ENCODE measurements at regions not wholly inside any gene's neighbourhood (a gene's known extent, or its start where the extent isn't known, plus 50 kb on each side); places are given as distances from the start of the nearest gene placed in this dataset.

GRCh38 chr15:94844538-94845389, 613.4 kb downstream of the MCTP2 start (continued):
- no peak for TF ChIP-seq ZNF18 (CRISPR knock-in tag; IDR thresholded peaks at IDR 0.05; ENCODE audit: insufficient replicate concordance)
- TF ChIP-seq ZBTB21 (CRISPR knock-in tag; IDR thresholded peaks at IDR 0.05) = no peak
- no peak; the same call in 1 of the 2 replicates for TF ChIP-seq POLR2AphosphoS5 (IDR thresholded peaks at IDR 0.05; ENCODE audit: low read depth, low read length)
- no peak for TF ChIP-seq CEBPZ (IDR thresholded peaks at IDR 0.05; ENCODE audit: low read length)
- TF ChIP-seq ZBTB49 (CRISPR knock-in tag; IDR thresholded peaks at IDR 0.05; ENCODE audit: borderline replicate concordance) = no peak
- TF ChIP-seq THAP7 (CRISPR knock-in tag; IDR thresholded peaks at IDR 0.05) = no peak
- no peak for TF ChIP-seq RFXAP (CRISPR knock-in tag; IDR thresholded peaks at IDR 0.05; ENCODE audit: borderline replicate concordance)
- TF ChIP-seq CAMTA2 (CRISPR knock-in tag; IDR thresholded peaks at IDR 0.05; ENCODE audit: borderline replicate concordance) = no peak
- no peak for TF ChIP-seq NBN (conservative IDR thresholded peaks at IDR 0.05)
- TF ChIP-seq SRSF1 (optimal IDR thresholded peaks at IDR 0.05; ENCODE audit: low read depth, low read length) = no peak
- TF ChIP-seq ZNF670 (CRISPR knock-in tag; IDR thresholded peaks at IDR 0.05; ENCODE audit: borderline replicate concordance) = no peak
- no peak for TF ChIP-seq ZNF580 (CRISPR knock-in tag; IDR thresholded peaks at IDR 0.05; ENCODE audit: borderline replicate concordance, low read depth)
- TF ChIP-seq FOSL2 (CRISPR knock-in tag; IDR thresholded peaks at IDR 0.05) = peak; percentile 36; the same call in 1 of the 2 replicates
- TF ChIP-seq MTERF4 (CRISPR knock-in tag; IDR thresholded peaks at IDR 0.05) = no peak
- peak; percentile 84 for TF ChIP-seq BHLHE40 (IDR thresholded peaks at IDR 0.05; ENCODE audit: low read length)
- 0 out of 2 replicates have a peak, but pooled peaks have one; percentile 49 for TF ChIP-seq ZNF782 (CRISPR knock-in tag; IDR thresholded peaks at IDR 0.05; ENCODE audit: borderline replicate concordance)
- no peak for TF ChIP-seq ZNF280B (CRISPR knock-in tag; IDR thresholded peaks at IDR 0.05; ENCODE audit: borderline replicate concordance)
